ENCODE measurements at regions not wholly inside any gene's neighbourhood (a gene's known extent, or its start where the extent isn't known, plus 50 kb on each side); places are given as distances from the start of the nearest gene placed in this dataset.

DNA sequence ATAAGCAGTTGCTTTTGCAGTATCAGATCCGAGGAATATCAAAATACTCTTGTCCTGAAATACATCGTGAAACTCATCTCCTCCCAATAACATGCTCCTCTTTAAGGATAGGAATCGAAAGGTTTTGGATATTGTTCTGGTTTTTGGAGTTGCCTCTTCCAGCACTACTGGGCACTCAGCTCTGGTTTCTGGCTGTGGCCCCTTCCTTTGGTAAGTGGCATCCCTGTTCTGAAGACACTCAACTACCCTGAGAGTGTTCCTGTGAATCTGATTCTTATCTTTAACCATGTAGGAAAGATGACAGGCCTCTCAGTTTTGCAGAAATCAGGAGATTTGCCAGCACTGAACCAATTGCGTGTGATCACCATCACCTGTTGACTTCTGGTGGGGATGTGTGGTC lies 327.5 kb upstream of the TBL1XR1 start:
- intact Hi-C loops (cut with micrococcal nuclease) = no loop called here

DNA sequence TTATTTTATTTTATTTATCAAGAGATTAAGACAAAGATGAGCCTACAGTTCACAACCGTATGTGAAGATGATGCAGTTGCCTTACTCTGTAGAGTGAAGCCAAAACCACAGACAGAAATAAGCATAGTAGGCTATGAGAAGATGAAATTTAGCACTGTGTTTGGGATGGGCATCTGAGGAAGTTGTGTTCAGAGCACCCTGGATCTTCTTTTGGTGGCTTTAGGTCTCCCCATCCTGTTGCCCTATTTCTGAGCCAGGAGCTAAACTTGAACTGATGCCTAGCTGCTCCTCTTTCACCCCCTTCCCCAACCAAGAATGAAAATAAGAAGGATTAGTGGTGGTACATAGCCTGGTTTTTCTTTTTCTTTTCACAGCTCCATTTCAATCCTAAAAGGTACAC lies 328.1 kb upstream of the TBL1XR1 start:
- intact Hi-C loops (cut with micrococcal nuclease) = no loop called here

DNA sequence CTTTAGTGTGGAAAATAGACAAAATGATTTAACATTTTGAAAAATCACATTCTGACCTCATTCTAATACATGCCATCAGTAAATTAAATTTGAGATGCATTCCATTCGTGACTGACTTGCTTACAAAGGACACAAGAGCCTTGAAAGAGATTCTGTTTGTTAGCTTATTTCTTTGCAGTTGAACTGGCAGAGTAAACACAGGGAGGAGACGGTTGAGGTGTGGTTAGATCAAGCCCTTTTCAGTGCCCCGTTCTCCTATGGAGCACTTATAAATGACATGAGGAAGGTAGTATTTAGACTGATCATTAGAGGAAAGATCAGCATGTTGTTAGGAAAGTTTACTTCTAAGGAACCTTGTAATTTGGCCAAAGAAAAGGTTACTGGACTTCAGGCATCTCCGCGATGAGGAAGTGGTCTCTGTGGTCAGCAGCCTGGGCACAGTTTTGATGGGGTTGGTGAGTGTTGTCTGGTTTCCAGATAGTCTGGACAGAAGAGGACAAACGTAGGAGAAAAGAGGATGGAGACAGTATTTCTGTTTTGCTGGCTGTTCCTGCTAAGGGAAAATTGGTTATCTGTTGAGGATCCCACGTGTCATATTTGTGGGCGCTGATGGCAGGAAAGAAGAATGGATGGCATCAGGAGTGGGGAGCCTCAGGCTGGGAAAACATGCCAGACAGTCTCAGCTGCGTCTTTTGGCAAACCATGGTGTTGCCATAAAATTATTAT lies 328.9 kb upstream of the TBL1XR1 start:
- intact Hi-C loops (cut with micrococcal nuclease) = no loop called here

DNA sequence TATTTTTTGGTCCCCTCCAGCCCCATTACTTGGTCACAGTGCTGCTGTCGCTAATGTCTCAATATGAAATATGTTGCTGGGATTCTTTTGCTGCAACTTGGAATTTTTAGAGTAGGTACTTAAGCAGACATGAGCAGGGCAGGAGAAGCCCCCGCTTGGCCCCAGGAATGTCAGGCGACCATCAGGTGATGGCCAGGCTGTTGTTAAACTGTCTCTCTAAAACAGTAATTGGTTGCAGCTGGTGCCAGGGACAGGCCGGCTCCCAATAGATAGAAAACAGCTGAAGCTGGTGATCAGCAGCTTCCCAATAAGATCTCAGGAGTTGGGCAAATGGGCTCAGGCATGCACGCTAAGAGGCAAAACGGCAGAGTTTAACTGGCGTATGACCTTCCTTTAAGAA lies 329.9 kb upstream of the TBL1XR1 start:
- intact Hi-C loops (cut with micrococcal nuclease) = no loop called here

DNA sequence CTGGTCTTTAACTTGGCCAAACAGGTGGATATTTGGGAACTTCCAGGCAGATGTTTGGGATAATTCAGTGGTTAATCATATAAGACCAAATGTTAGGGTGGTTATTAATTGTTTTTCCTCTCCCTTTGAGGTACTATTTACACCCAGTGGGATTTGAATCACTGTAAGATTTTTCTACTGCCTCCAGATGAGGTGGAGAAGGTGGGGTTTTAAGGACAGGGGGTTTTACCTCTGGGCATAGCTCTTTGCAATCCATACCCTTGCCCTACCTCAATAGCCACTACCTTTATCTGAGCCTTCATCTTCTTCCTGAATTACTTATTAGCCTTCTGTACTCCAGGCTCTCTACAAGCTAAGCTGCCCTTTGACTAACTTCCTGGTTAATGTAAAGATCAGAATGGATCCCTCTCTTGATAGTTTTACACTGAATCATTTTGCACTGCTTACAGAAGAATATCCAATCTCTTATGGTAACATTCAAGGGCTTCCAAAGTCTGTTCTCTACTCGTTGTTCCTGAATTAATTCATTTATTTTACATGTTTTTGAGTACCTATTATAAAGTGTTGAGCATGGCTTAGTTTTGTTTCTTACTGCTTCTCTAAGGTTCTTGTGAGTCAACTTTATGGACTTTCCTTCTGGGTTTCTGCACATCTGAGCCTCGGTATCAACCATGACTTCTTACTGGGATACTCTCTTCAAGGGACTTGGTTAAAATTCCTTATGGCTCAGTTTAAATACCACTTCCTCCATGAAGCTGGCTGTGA lies 331.2 kb upstream of the TBL1XR1 start:
- intact Hi-C loops (cut with micrococcal nuclease) = no loop called here

DNA sequence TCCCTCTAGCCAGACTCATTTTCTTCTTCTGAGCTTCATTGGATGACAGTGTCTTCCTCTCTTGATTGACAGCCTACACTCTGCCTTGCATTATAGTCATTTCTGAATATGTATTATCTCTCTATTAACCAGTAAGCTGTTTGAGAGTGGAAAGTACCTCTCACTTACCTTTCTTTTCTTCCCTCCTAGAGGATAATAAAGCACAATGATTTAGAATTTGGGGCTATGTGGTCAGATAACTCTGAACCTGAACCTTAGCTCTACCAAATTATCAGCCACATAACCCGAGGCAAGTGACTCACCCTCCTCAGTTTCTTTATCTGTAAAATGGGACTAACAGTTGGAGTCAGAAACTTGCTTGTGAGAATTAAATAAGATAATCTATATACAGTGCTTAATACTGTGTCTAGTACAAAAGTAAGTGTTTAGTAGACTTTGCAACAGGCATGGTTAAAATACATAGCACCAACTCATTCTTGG lies 331.8 kb upstream of the TBL1XR1 start:
- intact Hi-C loops (cut with micrococcal nuclease) = no loop called here

DNA sequence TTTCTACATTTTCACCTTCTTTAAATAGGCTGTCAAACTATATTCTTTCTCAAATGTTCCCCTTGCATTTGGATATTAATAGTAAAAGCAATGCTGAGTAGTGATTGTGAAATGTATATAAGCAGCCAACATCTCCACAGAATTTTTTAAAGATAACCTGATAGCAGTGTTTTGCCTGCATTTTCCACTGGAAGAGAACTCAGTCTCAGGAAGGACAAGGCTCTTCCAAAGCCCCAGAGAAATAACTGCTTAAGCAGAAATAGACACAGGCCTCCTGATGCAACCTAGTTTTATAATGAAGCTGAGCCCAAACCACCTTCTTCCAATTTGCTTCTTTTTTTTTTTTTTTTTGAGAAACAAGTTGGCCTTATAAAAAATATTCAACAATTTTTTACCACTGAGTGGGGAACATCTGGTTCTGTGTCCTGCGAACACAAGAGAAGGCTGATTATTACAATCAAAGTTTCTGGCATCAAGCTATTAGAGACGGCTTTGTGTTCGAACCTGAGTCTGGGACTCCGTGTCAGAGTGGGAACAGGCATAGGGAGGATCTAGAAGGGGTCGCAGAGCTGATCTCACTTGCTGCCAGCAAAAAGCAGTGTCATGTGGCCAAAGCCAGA lies 332.5 kb upstream of the TBL1XR1 start:
- intact Hi-C loops (cut with micrococcal nuclease) = no loop called here

DNA sequence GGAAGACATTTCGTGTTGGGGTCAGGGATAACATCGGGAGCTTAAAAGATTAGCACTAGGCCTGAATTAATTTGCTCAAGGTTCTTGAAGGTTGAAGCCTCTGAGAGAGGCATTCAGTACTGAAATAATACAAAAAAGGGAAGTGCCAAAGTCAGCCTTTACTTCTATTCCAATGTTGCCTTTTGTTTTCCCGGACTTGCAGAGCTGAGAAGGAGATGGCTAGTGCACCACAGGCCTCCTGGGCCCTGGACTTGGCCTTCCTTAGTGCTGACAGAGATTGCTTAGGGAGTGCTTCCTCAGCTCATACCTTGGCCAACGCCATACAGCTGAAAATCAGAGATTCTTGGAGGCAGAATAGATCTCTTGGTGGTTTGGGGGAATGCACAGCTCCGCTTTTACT lies 333.6 kb upstream of the TBL1XR1 start:
- intact Hi-C loops (cut with micrococcal nuclease) = no loop called here

DNA sequence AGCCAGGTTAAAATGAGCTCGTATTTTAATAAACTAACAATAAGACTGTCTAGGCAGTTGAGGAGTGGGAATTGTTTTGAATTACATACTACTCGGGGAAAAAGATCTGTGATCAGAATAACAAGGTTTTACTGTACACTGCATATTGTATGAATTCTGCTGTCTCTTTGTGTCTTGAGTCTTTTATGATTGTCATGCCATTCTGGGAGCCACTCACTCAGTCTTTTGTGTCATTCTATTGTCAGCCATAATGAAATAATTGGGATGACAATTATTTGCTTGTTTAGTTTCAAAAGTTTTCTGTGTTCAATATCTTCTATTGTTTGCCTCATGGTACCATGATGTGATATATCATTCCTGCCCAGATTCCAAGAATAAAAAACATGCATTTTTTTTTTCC lies 339.6 kb upstream of the TBL1XR1 start:
- intact Hi-C loops (cut with micrococcal nuclease) = loop anchor here (5.0 kb wide), 2 partner anchors 60 to 340 kb away; partner anchors contain the start of gene TBL1XR1

DNA sequence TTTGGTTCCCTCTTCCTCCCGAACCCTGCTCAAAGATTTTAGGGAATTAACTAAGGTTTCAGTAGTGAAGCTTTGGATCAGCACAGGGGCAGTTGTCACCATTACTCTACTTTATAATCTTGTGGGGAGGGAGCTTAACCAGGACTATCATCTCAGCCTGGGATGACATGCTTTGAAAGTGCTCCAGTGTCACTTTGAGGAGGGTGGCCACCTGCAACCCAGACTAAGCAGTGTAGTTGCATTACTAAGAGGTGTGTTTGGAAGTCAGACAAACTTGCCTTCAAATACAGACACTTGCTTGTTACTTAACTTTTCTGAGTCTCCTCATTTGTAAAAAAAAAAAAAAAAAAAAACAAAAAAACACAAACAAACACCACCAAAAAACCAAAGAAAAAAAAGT lies 340.3 kb upstream of the TBL1XR1 start:
- intact Hi-C loops (cut with micrococcal nuclease) = loop anchor here (2.0 to 5.0 kb wide), 4 partner anchors 17 to 340 kb away; partner anchors contain the start of gene TBL1XR1

DNA sequence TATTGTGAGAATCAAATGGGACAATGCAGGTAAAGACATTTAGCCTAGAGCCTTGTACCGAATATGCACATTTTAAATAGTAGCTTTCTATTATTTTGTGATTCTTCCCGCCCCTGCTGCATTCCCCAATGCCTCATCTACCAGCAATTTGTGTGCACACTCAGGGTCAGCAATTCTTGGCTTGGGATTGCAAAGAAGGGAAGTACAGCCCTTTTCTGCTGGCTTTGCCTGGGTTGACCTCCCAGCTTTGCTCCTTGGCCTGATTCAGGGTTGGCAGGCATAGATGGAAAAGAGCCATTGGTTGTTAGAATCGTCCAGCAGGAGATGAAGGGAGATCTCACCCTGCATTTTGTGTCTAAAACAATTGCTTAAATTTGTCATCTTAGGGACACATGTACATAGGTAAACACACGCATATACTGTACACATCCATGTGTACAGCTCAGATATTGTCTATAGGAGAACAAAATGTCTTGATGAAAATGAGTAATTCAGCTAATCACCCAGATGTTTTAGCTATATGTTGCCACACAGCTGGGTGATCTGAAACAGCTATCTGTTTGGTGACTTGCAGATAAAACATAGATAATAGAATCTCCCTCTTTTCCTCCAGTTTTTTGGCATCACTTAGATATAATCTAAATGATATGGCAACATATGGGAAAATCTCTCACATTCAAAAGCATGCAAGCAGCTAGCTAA lies 340.9 kb upstream of the TBL1XR1 start:
- intact Hi-C loops (cut with micrococcal nuclease) = loop anchor here (2.0 to 5.0 kb wide), 4 partner anchors 17 to 341 kb away; partner anchors contain the start of gene TBL1XR1

DNA sequence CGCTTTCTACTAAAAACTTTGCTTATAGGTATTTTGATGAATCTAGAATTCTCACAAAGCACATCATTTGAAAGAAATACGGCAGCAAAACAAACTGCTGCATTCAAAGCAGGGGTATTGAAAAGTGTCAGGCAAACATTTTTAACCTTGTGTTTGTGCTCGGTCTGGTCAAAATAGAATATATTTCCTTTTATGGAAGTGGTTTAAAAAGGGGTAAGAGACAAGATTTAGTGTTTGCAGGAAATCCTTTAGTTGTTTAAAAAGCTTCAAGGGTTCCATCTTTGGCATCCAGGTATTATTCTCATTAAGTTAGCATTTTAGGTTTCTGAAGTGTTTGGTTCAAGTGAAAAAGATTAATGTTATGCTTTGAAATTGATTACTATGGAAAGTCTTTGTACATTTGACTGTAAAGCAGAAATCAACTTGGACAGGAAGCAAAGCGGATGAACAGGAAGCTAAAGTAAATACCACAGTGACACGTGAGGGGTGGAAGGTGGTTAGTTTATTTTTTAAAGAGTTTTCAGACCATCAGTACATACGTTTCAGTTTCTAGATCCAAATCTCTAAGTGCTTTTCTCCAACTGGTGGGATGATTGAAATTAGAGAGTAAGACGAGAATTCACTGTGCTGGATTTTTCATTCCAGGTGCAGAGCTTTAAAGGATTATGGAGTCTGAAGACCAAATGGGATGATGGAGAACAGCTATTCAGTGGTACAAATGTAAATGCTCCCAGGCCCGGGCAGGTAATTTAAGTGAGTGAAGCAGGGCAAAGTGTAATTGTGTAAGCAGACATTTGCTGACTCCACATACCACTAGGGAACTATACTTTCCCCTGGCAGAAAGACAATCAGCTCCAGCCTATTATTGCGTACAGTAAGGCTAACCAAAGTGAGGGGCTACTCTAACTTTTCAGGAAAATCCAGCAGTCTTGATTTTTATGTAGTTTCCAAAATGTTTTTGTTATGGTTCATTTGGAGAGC lies 341.8 kb upstream of the TBL1XR1 start:
- intact Hi-C loops (cut with micrococcal nuclease) = loop anchor here (2.0 to 5.0 kb wide), 4 partner anchors 16 to 342 kb away; partner anchors contain the start of gene TBL1XR1

DNA sequence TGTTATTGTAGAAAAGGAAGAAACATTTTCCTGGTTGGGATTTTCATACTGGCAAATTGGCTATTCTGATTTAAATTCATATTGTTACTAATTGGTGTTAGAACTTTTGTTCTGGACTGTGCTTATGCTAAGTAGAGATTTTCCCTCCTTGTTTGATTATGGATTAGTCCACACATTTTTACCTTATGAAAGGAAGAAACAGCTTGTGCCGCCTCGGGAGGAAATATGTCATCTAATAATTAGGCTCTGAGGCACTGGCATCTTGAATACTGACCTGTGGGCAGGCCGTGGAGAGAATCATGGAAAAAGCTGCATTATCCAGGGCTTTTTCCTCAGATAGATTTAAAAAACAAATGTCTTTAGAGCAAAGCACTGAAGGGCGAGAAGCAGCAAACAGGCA lies 344.3 kb upstream of the TBL1XR1 start:
- intact Hi-C loops (cut with micrococcal nuclease) = no loop called here

DNA sequence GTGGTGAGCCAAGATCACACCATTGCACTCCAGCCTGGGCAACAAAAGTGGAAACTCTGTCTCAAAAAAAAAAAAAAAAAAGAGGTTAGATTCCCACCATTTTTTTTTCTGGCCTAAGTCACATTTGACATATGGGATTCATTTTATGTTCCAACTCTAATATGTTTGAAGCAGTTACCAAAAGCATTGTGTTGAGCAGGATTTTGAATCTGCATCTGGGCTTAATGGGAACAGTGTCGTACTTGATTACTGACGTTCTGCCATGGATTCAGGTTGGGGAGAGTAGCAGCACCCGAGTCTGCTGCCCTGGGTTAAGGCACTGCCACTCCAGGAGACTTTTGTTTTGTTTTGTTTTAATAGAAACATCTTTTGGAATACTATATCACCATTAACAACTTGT lies 348.7 kb upstream of the TBL1XR1 start:
- intact Hi-C loops (cut with micrococcal nuclease) = no loop called here

DNA sequence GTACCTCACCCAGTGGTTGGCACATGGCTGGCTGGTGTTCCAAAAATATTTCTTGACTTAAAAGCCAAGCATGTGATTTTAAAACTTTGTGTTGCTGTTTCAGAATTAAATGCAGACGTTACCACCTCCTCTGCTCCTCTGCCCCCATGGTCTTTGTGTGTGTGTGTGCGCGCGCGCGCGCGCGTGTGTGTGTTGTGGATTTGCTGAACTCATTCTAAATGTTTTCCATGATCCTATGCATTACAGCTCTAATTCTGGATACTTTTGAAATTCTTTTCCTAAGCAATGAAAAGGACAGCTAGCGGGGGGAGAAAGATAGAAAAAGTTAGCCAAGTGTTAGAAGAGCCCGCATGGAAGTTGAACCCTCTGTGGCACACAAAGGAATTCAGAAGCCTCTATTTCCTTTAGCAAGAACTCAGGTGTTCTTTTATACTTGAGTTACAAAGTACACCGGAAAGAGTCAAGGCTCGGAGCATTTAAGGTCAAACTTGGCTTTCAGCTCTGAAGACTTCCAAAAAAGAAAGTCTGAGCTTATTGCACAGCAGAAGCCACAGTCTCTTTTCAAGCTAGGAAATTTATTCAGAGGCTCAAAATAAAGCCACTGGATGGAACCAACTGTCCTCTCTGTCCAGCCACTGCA lies 350.5 kb upstream of the TBL1XR1 start:
- intact Hi-C loops (cut with micrococcal nuclease) = no loop called here

DNA sequence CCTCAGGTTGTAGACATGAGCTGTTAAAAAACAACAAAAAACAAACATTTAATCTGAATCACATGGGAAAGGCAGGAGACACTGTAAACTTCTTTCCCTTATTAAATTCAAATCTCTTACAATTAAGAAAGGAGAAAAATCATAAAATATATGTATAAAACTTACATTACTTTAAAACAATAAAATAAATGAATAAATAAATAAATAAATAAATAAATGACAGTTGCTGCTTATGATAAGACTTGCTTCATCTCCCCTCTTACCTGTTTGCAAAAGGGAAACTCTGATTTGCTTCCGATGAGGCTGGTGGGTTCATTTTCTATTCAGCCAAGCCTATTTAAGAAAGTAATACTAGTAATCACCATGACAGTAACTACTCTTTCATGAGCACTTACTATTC lies 353.4 kb upstream of the TBL1XR1 start:
- intact Hi-C loops (cut with micrococcal nuclease) = no loop called here

DNA sequence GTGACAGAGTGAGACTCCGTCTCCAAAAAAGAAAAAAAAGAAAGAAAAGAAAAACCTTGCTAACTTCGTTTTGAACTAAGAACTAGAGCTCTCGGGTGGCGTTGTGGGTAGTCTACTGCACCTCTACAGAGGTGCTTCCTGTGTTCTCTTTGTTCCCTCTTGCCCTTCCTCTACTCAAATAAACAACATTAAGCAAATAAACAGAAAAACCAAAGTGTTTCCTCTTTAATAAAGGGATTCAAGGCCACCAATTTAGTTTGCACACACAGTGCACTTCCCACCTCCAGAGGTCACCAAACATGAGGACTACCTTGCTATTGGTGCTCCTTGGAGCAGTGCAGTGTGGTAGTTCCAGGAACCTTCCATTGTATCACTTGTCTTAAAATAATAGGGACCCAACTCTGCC lies 354.2 kb upstream of the TBL1XR1 start:
- intact Hi-C loops (cut with micrococcal nuclease) = no loop called here

DNA sequence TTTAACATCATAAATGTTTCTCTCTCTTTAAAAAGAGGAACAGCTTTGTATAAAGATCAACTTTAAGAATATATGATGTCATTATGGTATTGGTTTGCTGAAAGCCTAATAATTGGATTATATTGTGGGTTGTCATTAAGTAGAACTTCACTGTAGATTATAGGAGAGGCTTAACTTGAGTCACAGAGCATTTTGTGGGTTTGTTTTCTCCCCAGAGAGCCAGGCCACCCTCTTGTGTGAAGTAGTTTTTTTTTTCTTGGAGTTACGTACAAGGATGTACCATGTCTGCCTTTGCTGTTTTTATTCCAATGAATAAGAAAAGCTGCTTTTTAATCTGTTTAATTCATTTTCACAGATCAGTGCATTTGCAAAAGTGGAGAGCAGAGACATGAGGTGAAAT lies 354.8 kb upstream of the TBL1XR1 start:
- intact Hi-C loops (cut with micrococcal nuclease) = no loop called here

DNA sequence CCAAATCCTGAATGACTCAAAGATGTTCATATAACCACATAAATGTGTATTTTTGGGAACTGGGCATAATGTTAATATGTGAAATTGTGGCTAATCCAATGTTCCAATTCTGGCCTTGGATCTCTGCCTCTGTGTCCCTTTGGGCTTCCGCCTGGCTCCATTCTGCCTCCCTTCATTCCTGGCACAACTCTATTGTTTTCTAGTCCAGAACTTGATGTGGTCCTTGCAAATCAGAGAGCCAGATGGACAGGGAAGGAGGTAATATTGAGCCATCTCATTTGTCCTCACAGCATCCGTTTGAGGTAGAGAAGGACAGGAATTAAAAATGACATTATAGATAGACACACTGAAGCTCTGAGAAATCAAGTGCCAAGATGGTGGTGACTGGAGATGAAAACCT lies 355.7 kb upstream of the TBL1XR1 start:
- intact Hi-C loops (cut with micrococcal nuclease) = no loop called here

DNA sequence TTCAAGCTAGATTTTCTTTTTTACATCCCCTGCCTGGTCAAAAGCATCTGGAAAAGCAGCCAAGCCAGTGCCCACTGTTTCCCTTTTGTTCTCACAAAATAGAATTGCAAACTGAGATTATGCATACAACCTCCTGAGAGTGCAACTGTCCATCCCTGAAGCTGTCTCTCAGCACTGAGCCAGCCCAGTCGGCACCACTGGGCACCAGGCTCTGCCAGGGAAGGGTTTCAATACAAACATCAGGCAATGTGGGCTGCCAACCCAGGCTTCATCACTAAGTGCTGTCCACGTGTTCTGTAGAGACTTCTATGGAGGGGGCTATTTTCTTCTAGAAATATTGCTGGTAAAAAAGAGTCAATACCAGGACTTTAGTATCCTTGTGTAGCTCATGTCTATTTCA lies 356.3 kb upstream of the TBL1XR1 start:
- intact Hi-C loops (cut with micrococcal nuclease) = no loop called here
